Sciatic nerve (tissue), 2 donors: ENCODE measurements at regions not wholly inside any gene's neighbourhood (a gene's known extent, or its start where the extent isn't known, plus 50 kb on each side); places are given as distances from the start of the nearest gene placed in this dataset.

ENCODE experiments used
- ATAC-seq: fragments of 200-7000 bp; cut with Tn5 transposase; one replicate; pipeline ENCODE4 v1.9.1; 2020; ENCODE audit warnings: mild to moderate bottlenecking, moderate library complexity
- DNase-seq: peaks from one replicate; pipeline ENCODE4 v3.0.0-alpha.2; 2020; ENCODE audit warnings: low spot score
- intact Hi-C: fragments of 100-400 bp; cut with DNase I; formaldehyde crosslinking; loops from one replicate; pipeline ENCODE4 v1.14.2; 2022
- donor health status: DM: no; HTN: no; CAD: no.
- donor health status: DM: no; HTN: no; CAD: no.

GRCh38 chr15:70442211-70442610 is 321.1 kb downstream of the UACA start:
- ATAC-seq: no peak
- intact Hi-C loops: no loop called here
- no peak for DNase-seq

- no peak for ATAC-seq
- no peak for DNase-seq
- intact Hi-C loops: no loop called here
Measured at GRCh38 chr15:70440416-70441138, 322.8 kb downstream of the UACA start.

- intact Hi-C loops: no loop called here
- ATAC-seq (no peak), DNase-seq (no peak)
Measured at GRCh38 chr15:70439880-70440279, 323.5 kb downstream of the UACA start.

GRCh38 chr15:70439304-70439877 is 324.0 kb downstream of the UACA start:
- DNase-seq (no peak), ATAC-seq (peak; percentile 73)
- intact Hi-C loops: no loop called here

GRCh38 chr15:70438776-70439175 is 324.6 kb downstream of the UACA start:
- intact Hi-C loops: no loop called here
- DNase-seq: no peak
- no peak for ATAC-seq

GRCh38 chr15:70437882-70438451 is 325.4 kb downstream of the UACA start:
- intact Hi-C loops: no loop called here
- DNase-seq (no peak), ATAC-seq (no peak)

GRCh38 chr15:70437089-70437488 is 326.3 kb downstream of the UACA start:
- ATAC-seq: no peak
- DNase-seq: no peak
- intact Hi-C loops: no loop called here

- DNase-seq (no peak), ATAC-seq (no peak)
- intact Hi-C loops: no loop called here
Measured at GRCh38 chr15:70436428-70436827, 326.9 kb downstream of the UACA start.

- no peak for ATAC-seq
- intact Hi-C loops: no loop called here
- DNase-seq: no peak
Measured at GRCh38 chr15:70435872-70436271, 327.5 kb downstream of the UACA start.

- DNase-seq: no peak
- intact Hi-C loops: no loop called here
- ATAC-seq: no peak
Measured at GRCh38 chr15:70435369-70435768, 328.0 kb downstream of the UACA start.

- intact Hi-C loops: no loop called here
- DNase-seq: no peak
- ATAC-seq: no peak
Measured at GRCh38 chr15:70433586-70434324, 329.6 kb downstream of the UACA start.

GRCh38 chr15:70432924-70433495 is 330.3 kb downstream of the UACA start:
- ATAC-seq: no peak
- DNase-seq: no peak
- intact Hi-C loops: no loop called here

GRCh38 chr15:70431854-70432253 is 331.5 kb downstream of the UACA start:
- ATAC-seq (no peak), DNase-seq (no peak)
- intact Hi-C loops: no loop called here

GRCh38 chr15:70430069-70430468 is 332.4 kb upstream of the TLE3 start:
- intact Hi-C loops: no loop called here
- DNase-seq (no peak), ATAC-seq (no peak)

- intact Hi-C loops: no loop called here
- ATAC-seq (no peak), DNase-seq (no peak)
Measured at GRCh38 chr15:70429056-70429722, 331.5 kb upstream of the TLE3 start.

GRCh38 chr15:70428211-70428822 is 330.6 kb upstream of the TLE3 start:
- intact Hi-C loops: no loop called here
- no peak for DNase-seq
- no peak for ATAC-seq

GRCh38 chr15:70427167-70428120 is 329.7 kb upstream of the TLE3 start:
- ATAC-seq: no peak
- DNase-seq: no peak
- intact Hi-C loops: no loop called here
